NCI-H2227 treated with DMSO at 0.1 percent for 48 hours (cell line): ENCODE measurements at regions not wholly inside any gene's neighbourhood (a gene's known extent, or its start where the extent isn't known, plus 50 kb on each side); places are given as distances from the start of the nearest gene placed in this dataset.

Experiments
- DNase-seq: peaks from one replicate; lab custom pipeline; 2025; lab: John Stamatoyannopoulos, UW

GRCh38 chr5:68407311-68408239 is 192.0 kb downstream of the PIK3R1 start:
- DNase-seq, result no peak

GRCh38 chr5:68408345-68408871 is 192.9 kb downstream of the PIK3R1 start:
- no peak for DNase-seq

- DNase-seq, result no peak
Measured at GRCh38 chr5:68409259-68409658, 193.7 kb downstream of the PIK3R1 start.

- no peak for DNase-seq
Measured at GRCh38 chr5:68411161-68411560, 195.6 kb downstream of the PIK3R1 start.

GRCh38 chr5:68415177-68416085 is 199.9 kb downstream of the PIK3R1 start:
- DNase-seq, result no peak

- DNase-seq, result no peak
Measured at GRCh38 chr5:68416714-68417113, 201.2 kb downstream of the PIK3R1 start.

GRCh38 chr5:68418201-68418600 is 202.6 kb downstream of the PIK3R1 start:
- no peak for DNase-seq

- no peak for DNase-seq
Measured at GRCh38 chr5:68418680-68419079, 203.1 kb downstream of the PIK3R1 start.

GRCh38 chr5:68419081-68419636 is 203.6 kb downstream of the PIK3R1 start:
- DNase-seq, result no peak

- no peak for DNase-seq
Measured at GRCh38 chr5:68419637-68420452, 204.3 kb downstream of the PIK3R1 start.

- no peak for DNase-seq
Measured at GRCh38 chr5:68420476-68421344, 205.2 kb downstream of the PIK3R1 start.

- DNase-seq, result no peak
Measured at GRCh38 chr5:68421485-68422220, 206.1 kb downstream of the PIK3R1 start.

GRCh38 chr5:68423154-68423811 is 207.7 kb downstream of the PIK3R1 start:
- no peak for DNase-seq

GRCh38 chr5:68424799-68425537 is 209.4 kb downstream of the PIK3R1 start:
- no peak for DNase-seq

GRCh38 chr5:68426586-68426985 is 211.0 kb downstream of the PIK3R1 start:
- DNase-seq, result no peak

GRCh38 chr5:68428231-68428811 is 212.8 kb downstream of the PIK3R1 start:
- no peak for DNase-seq

- no peak for DNase-seq
Measured at GRCh38 chr5:68429510-68429909, 214.0 kb downstream of the PIK3R1 start.

GRCh38 chr5:68430279-68430678 is 214.7 kb downstream of the PIK3R1 start:
- no peak for DNase-seq
